GM23248 (cell line): ENCODE measurements at regions not wholly inside any gene's neighbourhood (a gene's known extent, or its start where the extent isn't known, plus 50 kb on each side); places are given as distances from the start of the nearest gene placed in this dataset.

Experiments
- DNase-seq: peaks from one replicate; pipeline ENCODE4 v3.0.0-alpha.2; 2015
- H2AFZ ChIP-seq: fragments of 200-600 bp; sonication (generic); 2 replicates; pipeline ENCODE4 v1.6.1; 2016; ENCODE audit warnings: antibody characterized with exemption
- H3F3A ChIP-seq: fragments of 200-600 bp; sonication (generic); 2 replicates; pipeline ENCODE4 v1.6.1; 2016; ENCODE audit warnings: mild to moderate bottlenecking, antibody characterized with exemption, mixed run types; ENCODE audit not compliant: insufficient read depth
- H3K27ac ChIP-seq: fragments of 200-600 bp; sonication (generic); 2 replicates; pipeline ENCODE4 v1.5.1; 2016; ENCODE audit warnings: mild to moderate bottlenecking
- H3K27me3 ChIP-seq: fragments of 200-600 bp; sonication (generic); replicated peaks from 2 replicates; pipeline ENCODE4 v1.6.1; 2016; ENCODE audit warnings: mild to moderate bottlenecking; ENCODE audit not compliant: insufficient read depth
- H3K36me3 ChIP-seq: fragments of 200-600 bp; sonication (generic); 2 replicates; pipeline ENCODE4 v1.6.1; 2016; ENCODE audit warnings: low read depth, mild to moderate bottlenecking
- H3K4me1 ChIP-seq: fragments of 200-600 bp; sonication (generic); 2 replicates; pipeline ENCODE4 v1.6.1; 2016; ENCODE audit warnings: mild to moderate bottlenecking; ENCODE audit not compliant: insufficient read depth
- H3K4me2 ChIP-seq: fragments of 200-600 bp; sonication (generic); one replicate; pipeline ENCODE4 v1.6.1; 2016; ENCODE audit warnings: mild to moderate bottlenecking; ENCODE audit not compliant: unreplicated experiment
- H3K4me3 ChIP-seq: fragments of 200-600 bp; sonication (generic); 2 replicates; pipeline ENCODE4 v1.5.1; 2016; ENCODE audit warnings: mild to moderate bottlenecking
- H3K79me2 ChIP-seq: fragments of 200-600 bp; sonication (generic); 2 replicates; pipeline ENCODE4 v1.6.1; 2016; ENCODE audit warnings: mild to moderate bottlenecking; ENCODE audit not compliant: insufficient read depth
- H3K9ac ChIP-seq: fragments of 200-600 bp; sonication (generic); 2 replicates; pipeline ENCODE4 v1.6.1; 2016; ENCODE audit warnings: mild to moderate bottlenecking
- H3K9me2 ChIP-seq: fragments of 200-600 bp; sonication (generic); 2 replicates; pipeline ENCODE4 v1.6.1; 2016; ENCODE audit warnings: mixed run types, mild to moderate bottlenecking, moderate library complexity; ENCODE audit not compliant: insufficient read depth
- H3K9me3 ChIP-seq: fragments of 200-600 bp; sonication (generic); one replicate; pipeline ENCODE4 v1.6.1; 2017; ENCODE audit warnings: low read depth
- H4K20me1 ChIP-seq: fragments of 200-600 bp; sonication (generic); 2 replicates; pipeline ENCODE4 v1.6.0; 2016; ENCODE audit not compliant: insufficient read depth
- EZH2 ChIP-seq: fragments of 200-600 bp; sonication (generic); IDR thresholded peaks from 2 replicates; pipeline ENCODE4 v1.6.1; 2018; ENCODE audit warnings: antibody characterized with exemption, mild to moderate bottlenecking; ENCODE audit not compliant: insufficient read depth, poor library complexity, severe bottlenecking
- EZH2phosphoT487 ChIP-seq: fragments of 200-600 bp; sonication (generic); IDR thresholded peaks from 2 replicates; pipeline ENCODE4 v1.6.1; 2018; ENCODE audit warnings: antibody characterized with exemption, moderate library complexity, mild to moderate bottlenecking, low read depth; ENCODE audit not compliant: insufficient read depth
- WGBS, 2 experiments: methylation state at CpG; one replicate each; pipeline ENCODE4 v1.1.6; 2015 to 2017; ENCODE audit warnings: low lambda C conversion rate in 2 of 2, low coverage in 1 of 2; ENCODE audit errors: missing lambda C conversion rate in 2 of 2; 5-methylcytosine and 5-hydroxymethylcytosine counted together
- in situ Hi-C: fragments of 300-500 bp; cut with MboI; formaldehyde crosslinking; loops from 2 replicates; pipeline ENCODE4 v1.15.0; 2020

DNA sequence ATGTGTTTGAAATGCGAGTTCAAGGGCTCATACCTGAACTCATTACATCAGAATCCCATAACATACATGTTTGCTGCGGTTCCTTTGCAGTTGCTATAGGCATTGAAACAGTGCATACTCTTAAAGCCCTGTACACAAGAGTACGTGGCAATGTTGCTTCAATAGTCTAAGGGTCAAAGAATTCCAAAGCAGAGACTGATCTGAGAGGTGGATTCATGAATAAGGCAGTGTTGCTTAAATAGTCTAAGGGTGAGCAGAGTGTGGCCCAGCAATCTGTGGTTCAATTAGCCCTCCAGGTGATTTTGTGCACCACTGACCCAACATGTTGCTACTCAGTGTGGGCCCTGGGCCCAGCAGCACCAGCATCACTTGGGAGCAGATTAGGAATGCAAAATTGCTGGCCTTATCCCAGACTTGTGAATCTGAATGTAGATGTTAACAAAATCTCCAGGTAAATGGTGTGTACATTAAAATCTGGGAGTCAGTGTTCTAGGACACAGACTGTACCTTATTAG is 314.7 kb upstream of the UMPS start:
- H3K9me2 ChIP-seq: no peaks in the 10 kb centered on the region
- H3K27me3 ChIP-seq: peaks cover 6% of the 10 kb centered on the region; the same call in 1 of the 2 replicates
- no peak overlapping the region for H3K9ac ChIP-seq
- in situ Hi-C loops: no loop called here
- H2AFZ ChIP-seq: no peak overlapping the region
- no peak overlapping the region for H3K4me3 ChIP-seq
- H3K79me2 ChIP-seq: no peaks in the 10 kb centered on the region
- TF ChIP-seq EZH2: no peak
- TF ChIP-seq EZH2phosphoT487: no peak
- H3K36me3 ChIP-seq: no peaks in the 10 kb centered on the region
- DNase-seq: no peak
- no peaks in the 10 kb centered on the region for H3K9me3 ChIP-seq
- no peak overlapping the region for H3K27ac ChIP-seq
- H3F3A ChIP-seq: no peaks in the 10 kb centered on the region
- no peaks in the 10 kb centered on the region for H4K20me1 ChIP-seq
- 77 to 81% methylated on average over 3 of the region's 3 CpGs for WGBS, 2 experiments
- H3K4me2 ChIP-seq: no peak overlapping the region
- no peaks in the 10 kb centered on the region for H3K4me1 ChIP-seq

GRCh38 chr3:124419303-124419702 is 310.9 kb upstream of the UMPS start:
- Histone ChIP-seq H3K36me3 (no peaks in the 10 kb centered on the region), H4K20me1 (no peaks in the 10 kb centered on the region), H3K4me2 (no peak overlapping the region), H3F3A (no peaks in the 10 kb centered on the region), H3K9me3 (no peaks in the 10 kb centered on the region), H3K4me3 (no peak overlapping the region), H3K79me2 (no peaks in the 10 kb centered on the region), H3K9ac (no peak overlapping the region), H3K4me1 (no peaks in the 10 kb centered on the region), H2AFZ (no peak overlapping the region), H3K27me3 (peaks cover 6% of the 10 kb centered on the region), H3K27ac (no peak overlapping the region), H3K9me2 (no peaks in the 10 kb centered on the region)
- in situ Hi-C loops: no loop called here
- 53 to 59% methylated on average over 3 of the region's 3 CpGs for WGBS, 2 experiments
- no peak for DNase-seq
- TF ChIP-seq EZH2: no peak
- TF ChIP-seq EZH2phosphoT487: no peak

GRCh38 chr3:124420392-124420791 is 309.9 kb upstream of the UMPS start:
- no peaks in the 10 kb centered on the region for H3K36me3 ChIP-seq
- DNase-seq: no peak

DNA sequence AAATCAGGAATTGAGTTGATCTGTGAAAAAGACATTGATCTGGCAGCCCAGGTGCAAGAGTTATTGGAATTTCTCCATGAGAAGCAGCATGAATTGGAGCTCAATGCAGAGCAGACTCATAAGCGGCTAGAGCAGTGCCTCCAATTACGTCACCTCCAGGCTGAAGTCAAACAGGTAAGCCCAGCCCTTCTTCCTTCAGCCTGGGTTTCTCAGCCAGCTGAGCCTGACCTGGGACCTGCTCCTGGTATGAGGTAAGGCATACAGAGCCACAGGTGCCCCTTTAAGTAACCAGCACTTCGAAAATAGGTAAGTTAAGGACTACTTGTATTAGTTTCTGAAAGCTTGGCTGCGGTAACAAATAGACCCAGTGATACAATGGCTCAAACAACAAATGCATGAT is 307.4 kb upstream of the UMPS start:
- Histone ChIP-seq H3K36me3 (no peaks in the 10 kb centered on the region), H3K9me2 (no peaks in the 10 kb centered on the region), H3F3A (no peaks in the 10 kb centered on the region), H2AFZ (no peak overlapping the region), H3K4me3 (no peak overlapping the region), H3K27me3 (peaks cover 21% of the 10 kb centered on the region), H3K4me1 (no peaks in the 10 kb centered on the region), H3K9ac (no peak overlapping the region), H3K4me2 (no peak overlapping the region), H3K9me3 (no peaks in the 10 kb centered on the region), H4K20me1 (no peaks in the 10 kb centered on the region), H3K27ac (no peak overlapping the region), H3K79me2 (no peaks in the 10 kb centered on the region)
- 75 to 80% methylated on average over 4 of the region's 4 CpGs for WGBS, 2 experiments
- TF ChIP-seq EZH2phosphoT487 (no peak), EZH2 (no peak)
- in situ Hi-C loops: no loop called here
- no peak for DNase-seq

More at GRCh38 chr3:124420392-124420791, 309.9 kb upstream of the UMPS start:
- Histone ChIP-seq H3K4me3 (no peak overlapping the region), H3K9me3 (no peaks in the 10 kb centered on the region), H3K4me1 (no peaks in the 10 kb centered on the region), H3K27ac (no peak overlapping the region), H3K9ac (no peak overlapping the region), H3K4me2 (no peak overlapping the region), H3K79me2 (no peaks in the 10 kb centered on the region), H3F3A (no peaks in the 10 kb centered on the region), H3K27me3 (peaks cover 9% of the 10 kb centered on the region), H4K20me1 (no peaks in the 10 kb centered on the region), H3K9me2 (no peaks in the 10 kb centered on the region), H2AFZ (no peak overlapping the region)
- 51 to 55% methylated on average over 2 of the region's 2 CpGs for WGBS, 2 experiments
- in situ Hi-C loops: no loop called here
- TF ChIP-seq EZH2phosphoT487 (no peak), EZH2 (no peak)

DNA sequence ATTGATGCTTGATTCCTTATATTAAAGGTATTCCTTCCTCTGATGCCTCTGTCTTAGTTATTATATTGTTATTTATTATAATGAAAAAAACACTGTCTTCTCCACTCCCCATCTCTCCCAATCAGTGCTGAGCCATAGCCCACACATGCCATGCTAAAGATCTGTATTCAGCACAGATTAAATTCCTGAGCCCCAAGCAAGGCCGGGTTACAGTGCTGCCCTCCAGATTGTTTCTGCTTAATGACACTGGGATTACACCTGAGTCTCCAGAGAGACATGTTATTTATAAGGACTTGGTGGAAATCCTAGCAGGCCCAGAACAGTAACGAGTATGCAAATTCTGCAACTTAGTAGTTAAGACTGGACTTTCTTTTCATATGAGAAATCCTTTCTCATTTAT is 305.9 kb upstream of the UMPS start:
- DNase-seq: no peak
- H3K27me3 ChIP-seq: peaks cover 15% of the 10 kb centered on the region
- H3K4me3 ChIP-seq: no peak overlapping the region
- no peak overlapping the region for H3K4me2 ChIP-seq
- H3K27ac ChIP-seq: no peak overlapping the region
- H3F3A ChIP-seq: peaks cover 11% of the 10 kb centered on the region; the same call in 1 of the 2 replicates
- no peak overlapping the region for H3K9ac ChIP-seq
- no peaks in the 10 kb centered on the region for H3K36me3 ChIP-seq
- WGBS, 2 experiments: 66 to 78% methylated on average over 2 of the region's 2 CpGs
- H3K9me2 ChIP-seq: no peaks in the 10 kb centered on the region
- H3K4me1 ChIP-seq: peaks cover 16% of the 10 kb centered on the region
- H4K20me1 ChIP-seq: no peaks in the 10 kb centered on the region
- H3K9me3 ChIP-seq: no peaks in the 10 kb centered on the region
- in situ Hi-C loops: no loop called here
- TF ChIP-seq EZH2phosphoT487 (no peak), EZH2 (no peak)
- H3K79me2 ChIP-seq: no peaks in the 10 kb centered on the region
- no peak overlapping the region for H2AFZ ChIP-seq
